Fibroblast of lung (primary cell): ENCODE measurements at regions not wholly inside any gene's neighbourhood (a gene's known extent, or its start where the extent isn't known, plus 50 kb on each side); places are given as distances from the start of the nearest gene placed in this dataset.

Experiments
- DNase-seq, 2 donors: peaks; one replicate each; pipeline versions ENCODE4 v3.0.0 to v3.0.0-alpha.2; 2010; ENCODE audit warnings: low read depth in 2 of 2
- H2AFZ ChIP-seq: 2 replicates; pipeline ENCODE4 v1.5.1; 2012; ENCODE audit warnings: low read length, control low read depth, inconsistent platforms
- H3K27ac ChIP-seq: 2 replicates; pipeline ENCODE4 v1.5.1; 2011; ENCODE audit warnings: low read length, control low read depth; ENCODE audit not compliant: insufficient read depth
- H3K27me3 ChIP-seq: 2 replicates; pipeline ENCODE4 v1.5.1; 2011; ENCODE audit warnings: mild to moderate bottlenecking, low read length; ENCODE audit not compliant: control insufficient read depth, insufficient read depth
- H3K36me3 ChIP-seq: 2 replicates; pipeline ENCODE4 v1.5.1; 2011; ENCODE audit warnings: low read length; ENCODE audit not compliant: control insufficient read depth, insufficient read depth
- H3K4me1 ChIP-seq: 2 replicates; pipeline ENCODE4 v1.5.1; 2011; ENCODE audit warnings: low read length; ENCODE audit not compliant: control insufficient read depth, insufficient read depth; ENCODE audit errors: extremely low read depth
- H3K4me2 ChIP-seq: 2 replicates; pipeline ENCODE4 v1.5.1; 2011; ENCODE audit warnings: low read length, control low read depth; ENCODE audit not compliant: insufficient read depth; ENCODE audit errors: extremely low read depth
- H3K4me3 ChIP-seq, 4 experiments: fragments of 200-600 bp in 1 of 4; sonication (generic) in 1 of 4; replicated peaks in 1 of 4; 2 replicates each; pipeline ENCODE4 v1.5.1; 2011 to 2016; ENCODE audit warnings: low read length in 4 of 4, low read depth in 3 of 4, mild to moderate bottlenecking in 3 of 4, control low read depth in 2 of 4, inconsistent platforms in 1 of 4, mixed read lengths in 1 of 4; ENCODE audit not compliant: insufficient read depth in 1 of 4; ENCODE audit errors: control extremely low read depth in 1 of 4
- H3K79me2 ChIP-seq: 2 replicates; pipeline ENCODE4 v1.5.1; 2012; ENCODE audit warnings: mild to moderate bottlenecking, low read length, inconsistent platforms; ENCODE audit not compliant: control insufficient read depth, insufficient read depth
- H3K9ac ChIP-seq: 2 replicates; pipeline ENCODE4 v1.5.1; 2011; ENCODE audit warnings: mild to moderate bottlenecking, low read length, control low read depth; ENCODE audit not compliant: insufficient read depth
- H3K9me3 ChIP-seq: 2 replicates; pipeline ENCODE4 v1.5.1; 2012; ENCODE audit warnings: low read depth, low read length; ENCODE audit not compliant: control insufficient read depth, insufficient read depth
- H4K20me1 ChIP-seq: 2 replicates; pipeline ENCODE4 v1.5.1; 2011; ENCODE audit warnings: low read length; ENCODE audit not compliant: control insufficient read depth, insufficient read depth; ENCODE audit errors: extremely low read depth
- EZH2 ChIP-seq: IDR thresholded peaks from 2 replicates; pipeline ENCODE4 v1.5.1; 2012; ENCODE audit warnings: low read length, control low read depth, mild to moderate bottlenecking; ENCODE audit errors: missing control alignments
- TF ChIP-seq, protein P1 (sequence below), 2 donors: IDR thresholded peaks in 1 of 2; conservative IDR thresholded peaks in 1 of 2; 1 replicate in 1 of 2; 2 replicates in 1 of 2; pipeline ENCODE4 v1.5.1; 2011 to 2012; ENCODE audit warnings: low read length in 2 of 2, control low read depth in 1 of 2, inconsistent platforms in 1 of 2, low read depth in 1 of 2, mild to moderate bottlenecking in 1 of 2

DNA sequence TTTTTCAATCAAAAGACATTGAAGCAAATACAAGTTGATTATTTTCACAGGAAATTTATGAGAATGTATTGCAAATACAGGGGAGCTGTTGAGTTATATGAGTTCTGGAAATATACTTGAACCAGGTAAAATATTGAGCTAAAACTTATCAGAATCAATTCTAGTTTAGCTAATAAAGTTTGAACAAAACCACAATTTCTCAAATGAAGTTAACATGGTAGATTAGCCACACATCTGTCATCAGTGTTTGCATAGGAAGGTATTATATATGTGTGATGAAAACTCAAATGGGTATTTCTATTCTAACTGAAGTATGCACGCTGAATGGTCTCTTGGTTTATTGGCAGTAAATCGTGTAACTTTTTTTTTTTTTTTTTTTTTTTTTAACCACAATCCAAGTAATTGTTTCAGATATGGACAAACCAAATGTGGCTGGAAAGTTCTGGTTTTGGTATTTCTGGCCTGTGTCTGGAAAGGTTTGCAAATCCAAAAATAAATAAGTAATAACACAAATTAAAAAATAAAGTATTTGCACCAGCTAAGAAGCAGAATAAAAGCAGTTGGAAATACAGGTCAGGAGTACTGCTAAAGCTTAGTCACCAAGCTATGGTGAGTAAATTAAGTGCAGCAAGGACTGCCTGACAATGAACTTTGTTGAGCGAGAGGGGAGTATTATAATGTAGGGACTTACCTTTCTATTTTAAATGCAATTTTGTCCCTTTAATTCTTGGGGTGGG lies 479.1 kb upstream of the FANCL start:
- H3K27me3 ChIP-seq: no peaks in the 10 kb centered on the region
- H3K27ac ChIP-seq: no peak overlapping the region
- H4K20me1 ChIP-seq: no peaks in the 10 kb centered on the region
- H3K4me3 ChIP-seq: no peak overlapping the region
- H3K9me3 ChIP-seq: no peaks in the 10 kb centered on the region
- no peak overlapping the region for H3K9ac ChIP-seq
- no peak overlapping the region for H2AFZ ChIP-seq
- H3K36me3 ChIP-seq: no peaks in the 10 kb centered on the region
- H3K4me2 ChIP-seq: no peak overlapping the region
- H3K79me2 ChIP-seq: no peaks in the 10 kb centered on the region
- no peaks in the 10 kb centered on the region for H3K4me1 ChIP-seq
- TF ChIP-seq, protein P1, sequence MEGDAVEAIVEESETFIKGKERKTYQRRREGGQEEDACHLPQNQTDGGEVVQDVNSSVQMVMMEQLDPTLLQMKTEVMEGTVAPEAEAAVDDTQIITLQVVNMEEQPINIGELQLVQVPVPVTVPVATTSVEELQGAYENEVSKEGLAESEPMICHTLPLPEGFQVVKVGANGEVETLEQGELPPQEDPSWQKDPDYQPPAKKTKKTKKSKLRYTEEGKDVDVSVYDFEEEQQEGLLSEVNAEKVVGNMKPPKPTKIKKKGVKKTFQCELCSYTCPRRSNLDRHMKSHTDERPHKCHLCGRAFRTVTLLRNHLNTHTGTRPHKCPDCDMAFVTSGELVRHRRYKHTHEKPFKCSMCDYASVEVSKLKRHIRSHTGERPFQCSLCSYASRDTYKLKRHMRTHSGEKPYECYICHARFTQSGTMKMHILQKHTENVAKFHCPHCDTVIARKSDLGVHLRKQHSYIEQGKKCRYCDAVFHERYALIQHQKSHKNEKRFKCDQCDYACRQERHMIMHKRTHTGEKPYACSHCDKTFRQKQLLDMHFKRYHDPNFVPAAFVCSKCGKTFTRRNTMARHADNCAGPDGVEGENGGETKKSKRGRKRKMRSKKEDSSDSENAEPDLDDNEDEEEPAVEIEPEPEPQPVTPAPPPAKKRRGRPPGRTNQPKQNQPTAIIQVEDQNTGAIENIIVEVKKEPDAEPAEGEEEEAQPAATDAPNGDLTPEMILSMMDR (conservative IDR thresholded peaks at IDR 0.05 in 1 of 2, IDR thresholded peaks at IDR 0.05 in 1 of 2; ENCODE audit: low read depth in 1 of 2, low read length in 2 of 2): no peak
- TF ChIP-seq EZH2: no peak
- DNase-seq: no peak

DNA sequence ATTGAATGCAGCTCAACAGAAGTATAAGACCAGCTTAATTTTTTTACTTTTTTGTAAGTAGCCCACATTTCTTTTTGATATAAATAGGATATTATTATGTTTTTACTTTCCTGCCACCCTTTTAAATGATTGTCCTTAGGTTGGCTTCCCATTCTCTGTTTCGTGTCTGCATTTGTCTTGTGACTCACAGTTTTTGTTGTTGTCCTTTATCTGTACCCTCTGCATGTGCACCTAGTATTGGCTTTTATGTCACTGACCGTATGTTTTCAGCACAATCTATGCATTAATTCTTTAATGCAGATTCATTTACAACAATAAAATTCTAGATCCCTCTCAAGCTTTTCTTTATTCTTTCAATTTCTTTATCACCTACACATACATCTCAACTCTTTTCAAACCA lies 474.2 kb upstream of the FANCL start:
- Histone ChIP-seq H3K79me2 (no peaks in the 10 kb centered on the region), H3K4me2 (no peak overlapping the region), H3K4me1 (no peaks in the 10 kb centered on the region), H3K27me3 (no peaks in the 10 kb centered on the region), H4K20me1 (no peaks in the 10 kb centered on the region), H2AFZ (no peak overlapping the region), H3K9ac (no peak overlapping the region), H3K4me3 (no peak overlapping the region), H3K36me3 (no peaks in the 10 kb centered on the region), H3K9me3 (no peaks in the 10 kb centered on the region), H3K27ac (no peak overlapping the region)
- no peak for TF ChIP-seq EZH2
- TF ChIP-seq, protein P1 (conservative IDR thresholded peaks at IDR 0.05 in 1 of 2, IDR thresholded peaks at IDR 0.05 in 1 of 2; ENCODE audit: low read depth in 1 of 2, low read length in 2 of 2): no peak
- DNase-seq: no peak

DNA sequence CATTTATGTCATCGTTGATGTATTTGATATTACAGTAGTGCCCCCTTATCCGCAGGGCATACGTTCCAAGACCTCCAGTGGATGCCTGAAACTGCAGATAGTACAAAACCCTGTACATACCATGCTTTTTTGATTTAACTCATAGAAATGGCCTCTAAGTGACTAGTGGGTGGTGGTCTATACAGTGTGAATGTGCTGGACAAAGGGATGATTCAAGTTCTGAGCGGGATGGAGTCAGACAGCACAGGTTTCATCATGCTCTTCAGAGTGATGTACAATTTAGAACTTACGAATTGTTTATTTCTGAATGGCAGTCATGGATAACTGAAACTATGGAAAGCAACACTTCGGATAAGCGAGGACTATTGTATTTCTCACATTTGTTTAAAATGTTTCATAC lies 473.1 kb upstream of the FANCL start:
- Histone ChIP-seq H3K27me3 (no peaks in the 10 kb centered on the region), H2AFZ (no peak overlapping the region), H3K4me3 (no peak overlapping the region), H3K27ac (no peak overlapping the region), H3K79me2 (no peaks in the 10 kb centered on the region), H3K9ac (no peak overlapping the region), H4K20me1 (no peaks in the 10 kb centered on the region), H3K36me3 (no peaks in the 10 kb centered on the region), H3K4me2 (no peak overlapping the region), H3K4me1 (no peaks in the 10 kb centered on the region), H3K9me3 (no peaks in the 10 kb centered on the region)
- no peak for TF ChIP-seq EZH2
- TF ChIP-seq, protein P1 (conservative IDR thresholded peaks at IDR 0.05 in 1 of 2, IDR thresholded peaks at IDR 0.05 in 1 of 2; ENCODE audit: low read depth in 1 of 2, low read length in 2 of 2): no peak
- DNase-seq: no peak
